Left cardiac atrium (tissue), 4 donors: ENCODE measurements at regions not wholly inside any gene's neighbourhood (a gene's known extent, or its start where the extent isn't known, plus 50 kb on each side); places are given as distances from the start of the nearest gene placed in this dataset.

Source experiments
- ATAC-seq, 2 donors: fragments of 200-7000 bp; cut with Tn5 transposase; one replicate each; pipeline ENCODE4 v1.9.1; 2020; ENCODE audit warnings: mild to moderate bottlenecking in 2 of 2, moderate library complexity in 2 of 2
- DNase-seq: peaks from one replicate; pipeline ENCODE4 v3.0.0-alpha.2; 2020
- intact Hi-C, 2 donors: fragments of 100-400 bp; cut with DNase I; formaldehyde crosslinking; loops; one replicate each; pipeline versions ENCODE4 v1.14.1 to v1.15.1; 2022 to 2023
- donor health status: DM: no; HTN: yes; CAD: no.
- donor health status: DM: no; HTN: yes; CAD: no; lungs with severe emphysema.
- donor health status: DM: yes; HTN: yes; CAD: no.
- donor health status: Dilated cardiomyopathy.

- no peak for DNase-seq
- no peak for ATAC-seq
- intact Hi-C loops: no loop called here
These were observed 277.4 kb downstream of the ARL4A start for GRCh38 chr7:12964836-12965235.

DNA sequence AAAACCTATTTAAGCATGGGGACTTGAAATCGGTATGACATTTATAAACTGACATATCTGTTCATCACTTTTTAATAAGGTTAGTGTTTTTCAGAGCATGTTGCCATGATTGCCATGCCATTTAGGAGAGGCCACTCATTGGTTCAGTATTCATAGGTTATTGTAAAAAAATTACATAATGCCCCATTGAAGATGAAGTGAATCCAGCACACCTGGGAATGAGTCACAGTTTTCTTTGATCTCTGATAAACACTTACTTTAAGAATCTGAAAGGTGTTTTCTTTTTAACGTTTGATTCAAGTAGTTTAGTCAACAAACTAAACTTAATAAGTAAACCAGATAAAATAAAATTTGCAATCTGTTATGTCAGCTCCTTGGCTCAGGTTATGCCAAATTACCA lies 278.3 kb downstream of the ARL4A start:
- DNase-seq: no peak
- no peak for ATAC-seq
- intact Hi-C loops: no loop called here

- intact Hi-C loops: no loop called here
- no peak for ATAC-seq
- DNase-seq: no peak
These were observed 279.9 kb downstream of the ARL4A start for GRCh38 chr7:12967322-12967721.

GRCh38 chr7:12968836-12969422 lies 281.5 kb downstream of the ARL4A start:
- ATAC-seq (no peak), DNase-seq (no peak)
- intact Hi-C loops: no loop called here

DNA sequence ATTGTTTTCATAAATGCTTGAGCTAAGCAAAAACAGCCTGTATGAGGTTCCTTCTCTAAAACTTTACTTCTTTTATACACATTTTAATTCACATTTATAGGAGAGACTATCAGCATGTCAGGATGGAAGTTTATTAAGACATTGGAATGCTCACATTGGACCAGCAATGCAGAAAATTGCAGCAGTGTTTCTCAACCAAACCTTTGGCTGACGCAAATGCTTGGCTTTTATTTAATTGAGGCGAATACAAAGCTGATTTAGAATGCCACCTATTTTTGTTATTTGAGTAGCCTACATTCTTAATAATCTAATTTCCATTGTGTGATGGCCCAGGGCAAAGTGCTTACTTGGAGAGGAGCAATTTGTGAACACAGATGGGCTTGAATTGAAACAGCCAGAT lies 283.2 kb downstream of the ARL4A start:
- intact Hi-C loops: no loop called here
- no peak for ATAC-seq
- no peak for DNase-seq

- DNase-seq (no peak), ATAC-seq (no peak)
- intact Hi-C loops: no loop called here
These were observed 287.2 kb downstream of the ARL4A start for GRCh38 chr7:12974451-12975166.

DNA sequence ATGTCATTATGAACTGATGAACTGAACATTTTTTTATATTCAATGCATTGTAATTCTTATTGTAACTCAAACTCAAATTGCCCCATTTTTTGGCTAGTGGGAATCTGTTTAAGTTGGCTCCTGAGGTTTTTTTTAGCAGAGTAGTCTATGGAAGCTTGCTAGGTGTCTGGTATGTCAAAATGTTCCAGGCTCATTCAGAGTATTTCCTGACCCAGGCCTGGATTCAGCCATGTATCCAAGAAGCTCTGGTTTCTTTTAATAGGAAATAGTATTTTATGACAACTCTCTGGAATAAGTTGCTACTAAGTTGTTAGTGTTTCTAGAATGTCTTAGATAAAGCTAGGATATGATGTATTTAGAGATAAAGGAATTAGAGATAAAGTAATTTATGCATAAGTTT lies 288.0 kb downstream of the ARL4A start:
- intact Hi-C loops: no loop called here
- ATAC-seq: no peak

DNA sequence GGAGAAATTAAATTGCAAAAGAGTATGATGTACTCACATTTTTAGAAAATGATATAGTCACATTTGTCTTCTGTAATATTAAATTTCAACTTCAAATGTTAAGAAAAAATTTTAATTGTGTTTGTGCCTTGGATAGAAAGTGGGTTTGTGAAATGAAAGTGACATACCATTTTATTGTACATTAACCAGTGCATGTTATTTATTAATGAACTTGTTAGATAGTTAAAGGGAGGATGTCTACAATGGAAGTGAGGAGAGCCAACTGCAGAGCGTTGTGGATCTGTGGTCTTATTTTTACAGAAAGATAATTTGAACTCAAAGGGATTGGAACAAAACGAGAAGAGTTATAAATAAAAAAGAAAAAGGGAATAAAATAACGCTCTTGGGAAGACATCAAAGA lies 291.7 kb downstream of the ARL4A start:
- intact Hi-C loops: no loop called here
- DNase-seq (no peak), ATAC-seq (no peak)

More for the DNA sequence above, 288.0 kb downstream of the ARL4A start:
- no peak for DNase-seq

- DNase-seq (no peak), ATAC-seq (no peak)
- intact Hi-C loops: no loop called here
These were observed 294.7 kb downstream of the ARL4A start for GRCh38 chr7:12982178-12982577.

GRCh38 chr7:12984117-12984516 lies 296.7 kb downstream of the ARL4A start:
- DNase-seq: no peak
- no peak for ATAC-seq
- intact Hi-C loops: no loop called here

- ATAC-seq (no peak), DNase-seq (no peak)
- intact Hi-C loops: no loop called here
These were observed 297.8 kb downstream of the ARL4A start for GRCh38 chr7:12985228-12985627.

DNA sequence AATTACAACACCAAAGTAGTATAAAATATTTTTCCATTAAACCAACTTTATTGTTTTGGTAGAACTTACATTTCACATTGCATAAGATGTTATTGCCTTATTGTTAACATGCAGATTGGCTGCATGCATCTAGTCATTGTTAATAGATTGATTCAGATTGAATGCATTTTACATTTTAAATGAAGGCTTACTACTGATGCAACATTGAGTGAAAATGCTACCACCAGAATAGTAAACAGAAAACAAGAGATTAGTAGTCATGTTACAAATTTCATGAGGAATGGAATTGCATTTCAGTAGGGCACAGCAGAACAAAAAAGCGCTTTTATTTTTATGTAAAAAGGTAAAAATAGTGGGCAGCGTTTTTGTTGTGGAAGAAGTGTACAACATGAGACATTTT lies 298.3 kb downstream of the ARL4A start:
- DNase-seq (no peak), ATAC-seq (no peak)
- intact Hi-C loops: no loop called here

DNA sequence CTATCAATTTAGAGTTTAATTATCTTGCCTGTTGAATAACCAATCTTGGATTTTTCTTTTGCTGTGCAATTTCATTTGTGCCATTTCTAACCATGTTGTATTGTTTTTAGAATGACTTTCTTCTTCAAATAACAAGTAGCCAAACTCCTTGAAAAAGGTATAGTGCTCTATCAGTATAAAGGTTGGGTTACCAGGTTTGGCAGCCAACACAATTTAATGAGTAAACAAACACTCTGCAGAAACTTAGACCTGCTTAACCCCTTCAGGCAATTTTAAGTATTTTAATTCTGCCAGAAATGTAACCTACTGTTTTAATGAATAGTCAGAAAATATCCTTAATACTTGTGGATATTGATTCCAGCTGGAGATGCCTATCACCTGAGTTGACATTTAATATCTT lies 299.8 kb downstream of the ARL4A start:
- ATAC-seq (no peak), DNase-seq (no peak)
- intact Hi-C loops: no loop called here

GRCh38 chr7:12990440-12990839 lies 303.0 kb downstream of the ARL4A start:
- DNase-seq (no peak), ATAC-seq (no peak)
- intact Hi-C loops: no loop called here

DNA sequence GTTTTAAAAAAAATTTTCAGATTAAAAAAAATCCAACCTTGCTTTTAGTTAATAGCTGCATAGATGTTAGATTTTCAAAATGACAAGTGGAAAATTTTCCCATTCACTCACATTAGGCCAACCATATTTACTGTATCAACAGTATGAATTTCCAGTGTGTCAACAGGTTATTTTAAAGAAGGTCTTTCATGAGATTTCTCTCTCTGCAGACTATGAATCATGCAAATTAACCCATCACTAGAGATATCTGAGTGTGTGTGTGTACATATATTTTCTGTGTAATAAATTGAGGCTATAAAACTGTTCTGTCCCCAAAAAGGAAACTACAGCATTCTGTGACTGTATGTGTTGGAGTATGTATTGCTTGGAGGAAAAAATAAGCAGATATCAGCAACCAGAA lies 305.6 kb downstream of the ARL4A start:
- no peak for DNase-seq
- ATAC-seq: no peak
- intact Hi-C loops: no loop called here

DNA sequence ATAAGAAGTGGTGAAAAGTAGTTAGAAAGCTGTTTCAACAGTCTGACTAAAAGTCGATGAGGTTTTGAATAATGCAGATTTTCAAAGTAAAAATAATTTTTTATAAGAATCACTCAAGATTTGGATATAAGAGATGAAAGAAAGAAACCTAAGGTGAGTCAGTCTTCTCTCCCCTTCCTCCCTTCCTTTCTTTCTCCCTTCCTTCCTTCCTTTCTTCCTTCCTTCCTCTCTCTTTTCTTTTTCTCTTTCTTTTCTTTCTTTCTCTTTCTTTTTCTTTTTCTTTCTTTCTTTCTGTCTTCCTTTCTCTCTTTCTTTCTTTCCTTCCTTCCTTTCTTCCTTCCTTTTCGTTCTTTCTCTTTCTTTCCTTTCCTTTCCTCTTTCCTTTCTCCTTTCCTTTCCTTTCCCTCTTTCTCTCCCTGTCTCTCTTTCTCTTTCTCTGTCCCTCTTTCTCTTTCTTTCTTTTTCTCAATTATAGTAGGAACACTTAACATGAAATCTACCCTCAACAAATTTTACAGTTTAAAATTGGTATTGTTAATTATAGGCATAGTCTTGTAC lies 308.6 kb downstream of the ARL4A start:
- DNase-seq (no peak), ATAC-seq (no peak)
- intact Hi-C loops: no loop called here

DNA sequence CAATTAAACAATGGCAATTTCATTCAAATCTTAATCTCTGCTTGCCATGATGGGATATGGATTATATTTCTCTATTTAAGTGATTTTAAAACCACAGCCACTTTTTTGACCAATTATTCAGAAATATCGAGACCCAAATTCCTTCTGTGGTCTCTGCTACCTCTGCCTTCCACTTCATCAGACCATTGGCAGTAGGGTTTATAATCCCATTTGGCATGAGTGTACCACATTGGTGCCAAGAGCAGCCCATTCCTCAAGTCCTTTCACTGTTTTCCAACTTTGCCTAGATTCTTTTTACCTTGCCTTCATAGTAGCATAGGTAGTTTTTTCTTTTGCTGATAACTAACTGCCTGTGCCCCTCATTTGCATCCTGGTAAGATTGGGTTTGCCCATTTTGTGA lies 319.9 kb downstream of the ARL4A start:
- ATAC-seq: no peak
- intact Hi-C loops: no loop called here
- no peak for DNase-seq

GRCh38 chr7:13009517-13009916 lies 322.1 kb downstream of the ARL4A start:
- ATAC-seq: no peak
- intact Hi-C loops: no loop called here
- no peak for DNase-seq

DNA sequence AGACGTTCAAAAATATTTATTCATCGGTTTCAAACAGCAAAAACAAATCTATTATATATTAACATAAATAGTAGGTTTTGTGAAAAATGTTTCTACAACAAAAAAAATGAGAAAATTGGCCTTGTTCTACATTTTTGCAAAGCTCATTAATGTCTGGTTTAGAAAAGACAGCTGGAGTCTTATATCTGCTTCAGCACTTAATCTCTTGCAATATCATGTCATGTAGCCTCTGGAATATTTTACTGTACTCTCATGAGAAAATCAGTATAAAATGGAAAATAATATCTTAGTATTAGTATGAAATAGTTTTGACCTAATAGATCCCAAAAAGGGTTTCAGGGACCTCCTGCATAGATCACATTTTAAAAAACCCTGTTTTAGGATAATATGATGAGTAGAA lies 326.6 kb downstream of the ARL4A start:
- intact Hi-C loops: no loop called here
- no peak for ATAC-seq

GRCh38 chr7:13016036-13016581 lies 328.7 kb downstream of the ARL4A start:
- intact Hi-C loops: no loop called here
- no peak for ATAC-seq
- DNase-seq: no peak

More for the DNA sequence above, 326.6 kb downstream of the ARL4A start:
- DNase-seq: no peak
